ENCODE measurements at regions not wholly inside any gene's neighbourhood (a gene's known extent, or its start where the extent isn't known, plus 50 kb on each side); places are given as distances from the start of the nearest gene placed in this dataset.

DNA sequence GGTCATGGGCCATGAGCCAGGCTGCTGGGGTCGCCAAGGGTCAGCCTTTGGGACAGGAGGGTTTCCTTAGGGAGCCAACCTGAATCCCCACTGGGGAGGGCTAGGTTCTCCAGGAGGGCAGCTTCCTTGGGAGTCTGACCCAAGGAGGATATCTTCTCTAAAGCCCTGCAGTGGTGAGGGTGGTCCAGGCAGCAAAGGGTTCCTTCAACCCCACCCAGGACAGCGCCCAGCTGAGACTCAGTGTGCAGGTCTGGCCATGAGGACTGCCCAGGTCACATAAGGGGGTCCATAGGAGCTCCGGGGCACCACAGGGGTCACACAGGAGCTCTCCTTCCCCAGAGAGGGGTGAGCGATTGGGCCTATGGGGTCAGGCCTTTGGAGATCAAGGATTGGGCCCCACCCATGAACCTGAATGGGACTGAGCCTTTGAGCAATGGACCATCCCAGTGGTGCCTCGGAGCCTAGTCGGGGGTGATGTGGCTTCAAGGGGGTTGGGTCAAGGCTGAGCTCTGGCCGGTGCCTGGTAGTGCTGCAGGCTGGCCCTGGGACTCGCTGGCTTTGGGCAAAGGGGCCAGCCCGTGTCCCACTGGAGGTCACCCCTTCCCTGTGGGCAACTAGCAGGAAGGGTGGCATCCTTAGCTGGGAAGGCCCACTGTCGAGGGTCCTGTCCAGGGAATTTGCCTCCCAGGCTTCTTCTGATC is 216.5 kb downstream of the SNRPN start:
- TF ChIP-seq CTCF (IDR thresholded peaks at IDR 0.05) (no peak), YY1 (IDR thresholded peaks at IDR 0.05; ENCODE audit: low read depth) (no peak), RFX5 (IDR thresholded peaks at IDR 0.05; ENCODE audit: low read length) (no peak), POLR2AphosphoS5 (IDR thresholded peaks at IDR 0.05; ENCODE audit: low read depth, low read length) (no peak), USF2 (IDR thresholded peaks at IDR 0.05; ENCODE audit: borderline replicate concordance, low read depth, low read length) (no peak)
- TF ChIP-seq, protein P1, sequence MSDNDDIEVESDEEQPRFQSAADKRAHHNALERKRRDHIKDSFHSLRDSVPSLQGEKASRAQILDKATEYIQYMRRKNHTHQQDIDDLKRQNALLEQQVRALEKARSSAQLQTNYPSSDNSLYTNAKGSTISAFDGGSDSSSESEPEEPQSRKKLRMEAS (IDR thresholded peaks at IDR 0.05; ENCODE audit: low read depth): no peak
- TF ChIP-seq, protein P2, sequence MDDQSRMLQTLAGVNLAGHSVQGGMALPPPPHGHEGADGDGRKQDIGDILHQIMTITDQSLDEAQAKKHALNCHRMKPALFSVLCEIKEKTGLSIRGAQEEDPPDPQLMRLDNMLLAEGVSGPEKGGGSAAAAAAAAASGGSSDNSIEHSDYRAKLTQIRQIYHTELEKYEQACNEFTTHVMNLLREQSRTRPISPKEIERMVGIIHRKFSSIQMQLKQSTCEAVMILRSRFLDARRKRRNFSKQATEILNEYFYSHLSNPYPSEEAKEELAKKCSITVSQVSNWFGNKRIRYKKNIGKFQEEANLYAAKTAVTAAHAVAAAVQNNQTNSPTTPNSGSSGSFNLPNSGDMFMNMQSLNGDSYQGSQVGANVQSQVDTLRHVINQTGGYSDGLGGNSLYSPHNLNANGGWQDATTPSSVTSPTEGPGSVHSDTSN (IDR thresholded peaks at IDR 0.05): no peak
